ENCODE measurements at regions not wholly inside any gene's neighbourhood (a gene's known extent, or its start where the extent isn't known, plus 50 kb on each side); places are given as distances from the start of the nearest gene placed in this dataset.

- TF ChIP-seq OSR1 (CRISPR knock-in tag; IDR thresholded peaks at IDR 0.05): no peak
- peak; percentile 87 for TF ChIP-seq TOX (CRISPR knock-in tag; IDR thresholded peaks at IDR 0.05; ENCODE audit: borderline replicate concordance)
These were observed 512.3 kb downstream of the FAT4 start (continued) for GRCh38 chr4:125826801-125827695.

- TF ChIP-seq ZFP3 (CRISPR knock-in tag; IDR thresholded peaks at IDR 0.05) (no peak), TOX (CRISPR knock-in tag; IDR thresholded peaks at IDR 0.05; ENCODE audit: borderline replicate concordance) (no peak), PATZ1 (CRISPR knock-in tag; IDR thresholded peaks at IDR 0.05; ENCODE audit: borderline replicate concordance) (no peak), GLIS3 (CRISPR knock-in tag; IDR thresholded peaks at IDR 0.05) (no peak), TCF4 (CRISPR knock-in tag; IDR thresholded peaks at IDR 0.05; ENCODE audit: borderline replicate concordance) (no peak), ZNF565 (CRISPR knock-in tag; conservative IDR thresholded peaks at IDR 0.05; ENCODE audit: low read depth) (no peak), CSRNP3 (CRISPR knock-in tag; IDR thresholded peaks at IDR 0.05) (no peak), BACH2 (CRISPR knock-in tag; IDR thresholded peaks at IDR 0.05; ENCODE audit: borderline replicate concordance) (no peak), ZC3H10 (CRISPR knock-in tag; IDR thresholded peaks at IDR 0.05) (no peak), ISL1 (CRISPR knock-in tag; IDR thresholded peaks at IDR 0.05) (no peak), PPARA (CRISPR knock-in tag; IDR thresholded peaks at IDR 0.05; ENCODE audit: borderline replicate concordance) (no peak), POU6F1 (CRISPR knock-in tag; IDR thresholded peaks at IDR 0.05; ENCODE audit: borderline replicate concordance, low read depth) (no peak)
- peak; percentile 35 for ATAC-seq
These were observed 512.9 kb downstream of the FAT4 start for GRCh38 chr4:125827696-125828052.

- no peak for ATAC-seq
- TF ChIP-seq ZNF8 (CRISPR knock-in tag; IDR thresholded peaks at IDR 0.05) (no peak), ARNTL (CRISPR knock-in tag; IDR thresholded peaks at IDR 0.05; ENCODE audit: borderline replicate concordance, low read depth) (no peak), CSRNP3 (CRISPR knock-in tag; IDR thresholded peaks at IDR 0.05) (no peak), BACH2 (CRISPR knock-in tag; IDR thresholded peaks at IDR 0.05; ENCODE audit: borderline replicate concordance) (no peak), ISL1 (CRISPR knock-in tag; IDR thresholded peaks at IDR 0.05) (no peak)
These were observed 513.6 kb downstream of the FAT4 start for GRCh38 chr4:125828346-125828745.

- ATAC-seq: no peak
- TF ChIP-seq ESRRG (CRISPR knock-in tag; IDR thresholded peaks at IDR 0.05) (no peak), TOX (CRISPR knock-in tag; IDR thresholded peaks at IDR 0.05; ENCODE audit: borderline replicate concordance) (no peak), GLIS3 (CRISPR knock-in tag; IDR thresholded peaks at IDR 0.05) (no peak), TSHZ2 (CRISPR knock-in tag; IDR thresholded peaks at IDR 0.05) (no peak), CSDC2 (CRISPR knock-in tag; IDR thresholded peaks at IDR 0.05) (no peak), ZNF70 (CRISPR knock-in tag; IDR thresholded peaks at IDR 0.05) (no peak), BACH2 (CRISPR knock-in tag; IDR thresholded peaks at IDR 0.05; ENCODE audit: borderline replicate concordance) (no peak), PATZ1 (CRISPR knock-in tag; IDR thresholded peaks at IDR 0.05; ENCODE audit: borderline replicate concordance) (no peak), POU6F1 (CRISPR knock-in tag; IDR thresholded peaks at IDR 0.05; ENCODE audit: borderline replicate concordance, low read depth) (no peak), ZFP30 (CRISPR knock-in tag; IDR thresholded peaks at IDR 0.05) (no peak), ZNF8 (CRISPR knock-in tag; IDR thresholded peaks at IDR 0.05) (no peak), RARB (CRISPR knock-in tag; IDR thresholded peaks at IDR 0.05) (no peak)
These were observed 517.4 kb downstream of the FAT4 start for GRCh38 chr4:125832161-125832560.
